ENCODE measurements at regions not wholly inside any gene's neighbourhood (a gene's known extent, or its start where the extent isn't known, plus 50 kb on each side); places are given as distances from the start of the nearest gene placed in this dataset.

- TF ChIP-seq PATZ1 (CRISPR knock-in tag; IDR thresholded peaks at IDR 0.05) (peak; percentile 84), AKNA (CRISPR knock-in tag; IDR thresholded peaks at IDR 0.05; ENCODE audit: borderline replicate concordance) (no peak), FOXK1 (CRISPR knock-in tag; IDR thresholded peaks at IDR 0.05; ENCODE audit: borderline replicate concordance, low read depth) (peak; percentile 67; the same call in 1 of the 2 replicates), LCORL (IDR thresholded peaks at IDR 0.05) (0 out of 2 replicates have a peak, but pooled peaks have one; percentile 4), LCORL (CRISPR knock-in tag; IDR thresholded peaks at IDR 0.05) (peak; percentile 94), KMT2A (CRISPR knock-in tag; IDR thresholded peaks at IDR 0.05) (peak; percentile 32; the same call in 1 of the 2 replicates), IKZF5 (CRISPR knock-in tag; IDR thresholded peaks at IDR 0.05) (peak; percentile 90), NFIC (IDR thresholded peaks at IDR 0.05; ENCODE audit: low read length) (peak; percentile 96), ARNT (IDR thresholded peaks at IDR 0.05) (no peak), RFX1 (IDR thresholded peaks at IDR 0.05) (no peak), ZNF746 (CRISPR knock-in tag; IDR thresholded peaks at IDR 0.05) (peak; percentile 67; the same call in 1 of the 2 replicates), SIN3B (IDR thresholded peaks at IDR 0.05; ENCODE audit: low read length) (no peak), HDAC6 (IDR thresholded peaks at IDR 0.05; ENCODE audit: low read depth, low read length) (no peak), SOX5 (CRISPR knock-in tag; IDR thresholded peaks at IDR 0.05; ENCODE audit: borderline replicate concordance) (peak; percentile 98), ZNF772 (CRISPR knock-in tag; IDR thresholded peaks at IDR 0.05) (peak; percentile 82; the same call in 1 of the 2 replicates), HDAC1 (CRISPR knock-in tag; IDR thresholded peaks at IDR 0.05) (peak; percentile 90), NCOR1 (IDR thresholded peaks at IDR 0.05; ENCODE audit: borderline replicate concordance, low read length) (peak; percentile 64; the same call in 1 of the 2 replicates), TP53 (CRISPR knock-in tag; conservative IDR thresholded peaks at IDR 0.05) (0 out of 2 replicates have a peak, but pooled peaks have one; percentile 66), ZNF703 (CRISPR knock-in tag; IDR thresholded peaks at IDR 0.05; ENCODE audit: borderline replicate concordance) (no peak), HES4 (CRISPR knock-in tag; IDR thresholded peaks at IDR 0.05; ENCODE audit: borderline replicate concordance) (no peak), NCOA1 (CRISPR knock-in tag; IDR thresholded peaks at IDR 0.05) (peak; percentile 86; the same call in 1 of the 2 replicates)
- TF ChIP-seq, protein P1, sequence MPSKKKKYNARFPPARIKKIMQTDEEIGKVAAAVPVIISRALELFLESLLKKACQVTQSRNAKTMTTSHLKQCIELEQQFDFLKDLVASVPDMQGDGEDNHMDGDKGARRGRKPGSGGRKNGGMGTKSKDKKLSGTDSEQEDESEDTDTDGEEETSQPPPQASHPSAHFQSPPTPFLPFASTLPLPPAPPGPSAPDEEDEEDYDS (CRISPR knock-in tag; IDR thresholded peaks at IDR 0.05): peak; percentile 77
Observed at GRCh38 chr2:42117923-42118753, 51.0 kb upstream of the EML4 start (continued).

Data from HepG2 (cell line).